ENCODE measurements at regions not wholly inside any gene's neighbourhood (a gene's known extent, or its start where the extent isn't known, plus 50 kb on each side); places are given as distances from the start of the nearest gene placed in this dataset.

DNA sequence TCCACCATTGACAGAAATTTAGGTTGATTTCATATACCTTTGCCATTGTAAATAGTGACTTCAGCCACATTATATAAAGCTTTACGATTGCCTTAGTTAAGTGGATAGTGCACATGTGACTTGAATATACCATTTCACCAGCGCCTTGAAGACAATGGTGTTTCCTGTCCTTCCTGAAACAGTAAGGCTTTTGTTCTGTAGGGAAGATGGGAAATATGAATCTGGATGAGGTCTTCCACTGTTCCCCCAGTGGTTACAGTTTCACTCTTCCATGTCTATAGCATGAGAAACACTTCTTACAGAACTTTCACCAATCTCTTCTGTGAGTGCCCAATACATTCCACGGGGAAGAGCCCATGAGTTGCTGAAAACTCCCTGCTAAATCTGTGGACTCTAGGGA lies 240.5 kb downstream of the TRIB2 start:
- DNase-seq (ENCODE audit: extremely low spot score, insufficient read length, low read depth) (no peak), FAIRE-seq (no peak)

DNA sequence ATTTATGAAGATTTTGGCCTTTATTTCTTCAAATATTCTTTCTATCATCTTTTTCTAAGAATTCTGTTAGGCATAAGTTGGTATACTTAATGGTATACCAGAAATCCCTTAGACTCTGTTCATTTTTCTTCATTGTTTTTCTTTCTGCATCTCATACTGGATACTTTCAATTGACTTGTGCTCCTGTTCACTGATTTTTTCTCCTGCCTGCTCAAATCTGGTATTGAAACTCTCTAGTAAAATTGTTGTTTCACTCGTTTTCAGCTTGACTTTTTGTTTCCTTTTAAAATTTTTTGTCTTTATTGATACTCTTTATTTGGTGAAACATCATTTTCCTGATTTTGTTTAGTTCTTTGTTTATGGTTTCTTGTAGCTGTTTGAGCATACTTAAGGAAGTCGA lies 243.2 kb downstream of the TRIB2 start:
- DNase-seq (ENCODE audit: extremely low spot score, insufficient read length, low read depth) (no peak), FAIRE-seq (no peak)

DNA sequence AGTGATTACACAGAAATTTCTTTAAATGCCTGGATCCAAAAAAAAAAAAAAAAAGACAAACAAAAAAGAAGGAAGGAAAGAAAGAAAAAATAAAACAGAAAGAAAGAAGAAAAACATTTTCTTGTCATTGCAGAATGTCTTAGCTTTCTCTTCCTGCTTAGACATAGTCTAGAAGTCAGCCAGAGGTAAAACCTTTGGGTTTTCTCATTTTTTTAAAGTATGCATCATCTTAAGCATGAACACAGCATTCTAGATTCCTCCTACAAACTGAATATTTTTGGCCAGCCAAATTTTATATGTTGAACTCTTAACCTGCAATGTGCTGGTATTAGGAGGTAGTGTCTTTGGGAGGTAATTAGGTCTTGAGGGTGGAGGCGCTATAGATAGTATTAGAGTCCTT lies 243.9 kb downstream of the TRIB2 start:
- no peak for DNase-seq (ENCODE audit: extremely low spot score, insufficient read length, low read depth)
- FAIRE-seq = no peak

DNA sequence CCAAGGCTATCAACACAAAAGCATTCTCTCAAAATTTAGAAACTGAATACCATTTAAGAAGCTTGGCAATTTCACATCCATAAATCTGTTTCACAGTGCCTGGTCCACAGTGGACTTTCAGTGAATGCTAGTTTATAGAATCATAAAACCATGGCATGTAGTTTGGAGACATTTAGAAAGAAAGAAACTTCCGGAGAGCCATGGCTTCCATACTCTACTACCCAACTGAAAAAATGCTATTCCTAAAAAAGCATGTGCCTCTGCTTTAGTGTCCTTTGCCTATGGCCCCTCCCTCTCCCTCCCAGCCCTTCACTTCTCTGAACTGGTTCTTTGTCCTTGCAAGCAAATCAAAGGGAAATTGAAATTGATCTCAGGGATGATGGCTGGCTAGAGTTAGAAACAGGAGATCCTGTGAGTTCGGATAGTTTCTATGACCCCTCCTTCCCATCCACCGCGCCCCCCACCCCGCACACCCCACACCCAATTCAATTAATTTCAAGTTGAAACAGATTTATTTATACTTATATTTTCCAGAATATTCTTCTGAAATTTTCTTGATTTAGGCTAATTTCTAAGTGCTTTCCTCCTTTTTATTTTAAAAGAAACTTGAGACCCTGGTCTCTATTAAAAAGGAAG lies 248.3 kb downstream of the TRIB2 start:
- FAIRE-seq (no peak), DNase-seq (ENCODE audit: extremely low spot score, insufficient read length, low read depth) (no peak)

DNA sequence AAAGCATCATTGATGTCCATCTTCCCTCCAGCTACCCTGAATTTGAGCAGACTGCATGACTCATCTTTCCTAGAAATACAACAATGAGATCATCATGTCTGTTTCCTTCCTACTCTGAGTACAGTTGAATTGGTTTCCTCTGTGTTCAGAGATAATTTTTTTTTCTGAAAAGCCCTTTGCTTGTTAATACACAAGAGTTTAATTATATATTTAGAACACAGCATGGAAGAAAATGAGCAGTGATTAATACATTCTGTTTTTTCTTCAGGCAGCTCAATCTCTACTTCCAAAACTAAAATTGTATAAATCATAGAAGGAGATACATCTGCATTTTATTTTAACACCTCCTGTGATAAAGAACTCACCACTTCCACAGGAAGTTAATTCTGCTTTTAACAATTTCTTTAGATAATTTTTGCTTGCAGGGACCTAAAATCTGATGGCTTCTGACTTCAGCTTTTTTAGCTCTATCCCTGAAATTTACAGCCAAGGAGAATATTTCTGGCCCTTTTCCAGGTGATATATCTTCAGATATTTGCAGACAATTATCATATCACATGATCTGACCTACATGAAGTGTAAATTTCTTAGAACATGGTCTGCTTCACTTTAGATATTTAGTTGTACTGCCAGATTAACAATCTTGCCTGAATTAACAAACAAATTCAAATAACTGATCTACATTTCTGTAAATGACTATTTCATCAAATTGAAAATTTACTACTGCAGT lies 249.0 kb downstream of the TRIB2 start:
- DNase-seq (ENCODE audit: extremely low spot score, insufficient read length, low read depth) (no peak), FAIRE-seq (no peak)

DNA sequence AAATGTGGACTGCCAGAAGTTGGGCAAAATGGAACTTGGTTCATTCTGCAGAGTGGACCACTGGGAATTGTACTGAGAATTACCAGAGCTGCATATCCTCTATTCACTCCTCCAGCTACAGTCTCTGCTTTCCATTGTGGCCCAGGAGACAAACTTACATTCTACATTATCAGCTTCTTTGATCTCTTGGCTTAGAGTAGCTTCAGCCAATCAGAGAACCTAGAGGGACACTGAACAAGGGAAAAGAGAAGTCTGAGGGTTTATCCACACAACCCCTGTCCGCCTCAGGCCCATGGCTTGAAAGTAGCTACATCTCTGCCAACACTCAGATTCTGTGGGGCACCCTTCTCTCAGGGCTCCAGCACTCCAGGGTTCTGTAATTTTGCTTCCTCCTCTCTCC lies 251.1 kb downstream of the TRIB2 start:
- FAIRE-seq (no peak), DNase-seq (ENCODE audit: extremely low spot score, insufficient read length, low read depth) (no peak)

DNA sequence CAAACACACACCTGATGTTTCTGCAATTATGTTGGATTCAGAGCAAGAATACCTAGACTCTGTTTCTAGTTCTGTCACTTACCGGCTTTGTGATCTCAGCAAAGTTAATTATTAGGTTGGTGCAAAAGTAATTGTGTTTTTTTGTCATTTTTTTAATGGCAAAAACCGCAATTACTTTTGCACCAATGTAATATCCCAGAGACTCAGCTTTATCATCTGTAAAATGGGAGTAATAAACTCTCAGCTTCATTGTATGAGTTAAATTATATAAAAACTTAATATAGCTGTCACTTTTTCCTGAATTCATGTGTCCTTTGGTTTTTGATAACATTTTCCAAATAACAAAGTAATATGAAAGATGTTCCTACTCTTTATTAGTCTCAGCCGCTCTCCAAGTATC lies 251.7 kb downstream of the TRIB2 start:
- no peak for FAIRE-seq
- DNase-seq (ENCODE audit: extremely low spot score, insufficient read length, low read depth) = no peak

DNA sequence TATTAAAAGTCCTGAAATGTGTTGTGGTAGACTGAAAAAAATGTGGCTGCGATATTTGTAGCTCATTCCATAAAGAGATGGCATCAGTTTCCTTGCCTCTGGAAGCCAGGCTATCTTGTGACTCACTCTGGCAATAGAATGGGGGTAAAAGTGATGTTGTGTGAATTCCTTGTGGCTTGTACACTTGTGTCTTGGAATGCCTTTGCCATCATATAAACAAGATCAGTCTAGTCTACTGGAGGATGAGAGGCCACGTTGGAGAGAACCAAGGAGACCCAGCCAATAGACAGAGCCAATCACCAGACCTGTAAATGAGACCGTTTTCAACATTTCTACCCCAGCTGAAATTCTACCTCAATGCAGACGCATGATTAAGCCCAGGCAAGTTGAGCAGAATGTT lies 254.1 kb downstream of the TRIB2 start:
- FAIRE-seq = no peak
- DNase-seq (ENCODE audit: extremely low spot score, insufficient read length, low read depth) = no peak

DNA sequence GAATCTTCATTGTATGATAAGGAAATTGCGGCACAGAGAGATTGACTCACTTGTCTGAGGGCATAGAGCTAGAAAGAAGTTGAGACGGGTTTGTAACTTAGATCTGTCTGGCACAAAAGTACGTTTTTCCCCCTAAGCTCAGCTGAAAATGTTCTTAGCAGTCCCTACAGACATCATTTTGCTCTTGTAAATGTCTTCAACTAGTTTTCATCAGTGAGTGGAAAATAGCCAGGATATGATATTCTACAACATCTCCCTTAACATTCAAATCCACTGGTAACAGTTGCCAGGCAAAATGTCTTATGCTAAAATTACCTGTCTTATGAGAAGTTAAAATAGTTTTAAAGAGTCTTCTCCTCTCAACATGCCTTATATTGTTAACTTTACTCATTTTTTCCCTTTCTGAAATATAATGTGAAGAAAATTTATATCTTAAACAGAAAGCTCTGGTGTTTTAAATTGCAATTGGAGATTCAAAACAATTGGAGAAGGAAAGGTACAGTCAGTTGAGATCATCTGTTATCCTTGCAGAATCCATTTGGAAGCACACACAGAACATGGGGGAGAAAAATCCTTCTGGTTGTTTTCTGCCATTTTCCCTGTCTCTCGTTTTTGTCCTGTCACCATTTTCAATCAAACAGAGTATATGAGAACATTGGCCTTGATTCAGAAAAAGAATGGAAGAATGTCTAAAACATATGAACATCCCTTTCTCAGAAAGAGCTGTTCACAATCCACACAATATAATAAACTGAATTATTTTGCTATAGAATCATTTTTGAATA lies 255.0 kb downstream of the TRIB2 start:
- DNase-seq (ENCODE audit: extremely low spot score, insufficient read length, low read depth) = no peak
- no peak for FAIRE-seq

DNA sequence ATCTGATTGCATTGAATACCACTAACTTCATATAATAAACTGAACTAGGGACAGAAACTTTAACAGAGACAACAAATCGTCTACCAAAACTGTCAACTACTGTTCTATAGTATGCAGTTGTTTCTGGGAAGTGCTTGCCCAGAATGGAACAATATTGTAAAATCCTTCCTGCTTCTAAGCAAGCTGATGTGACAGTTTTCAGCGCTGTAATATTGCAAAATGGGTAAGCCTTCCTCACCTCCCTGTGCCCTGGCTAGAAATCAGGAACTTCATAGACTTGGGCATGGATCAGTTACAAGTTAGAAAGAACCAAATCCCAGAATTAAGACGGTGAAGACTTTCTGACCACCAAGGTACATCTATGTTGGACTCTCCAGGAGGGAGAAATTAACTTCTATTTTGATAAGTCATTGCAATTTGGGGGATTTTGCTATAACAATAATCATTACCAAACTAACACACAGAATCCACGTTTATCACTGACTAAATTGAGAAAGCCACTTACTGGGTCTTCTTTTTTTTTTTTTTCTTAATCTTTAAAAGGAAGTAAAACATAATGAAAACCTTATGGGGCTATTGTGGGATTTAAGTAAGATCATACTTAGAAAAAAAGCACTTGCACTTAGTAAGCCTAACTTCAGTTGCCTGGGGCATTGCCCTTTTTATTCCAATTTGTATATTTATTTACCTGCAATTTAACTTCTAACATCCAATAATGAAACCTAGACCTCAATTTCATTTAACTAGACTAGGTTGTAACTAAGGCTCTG lies 261.5 kb downstream of the TRIB2 start:
- FAIRE-seq = no peak
- no peak for DNase-seq (ENCODE audit: extremely low spot score, insufficient read length, low read depth)

DNA sequence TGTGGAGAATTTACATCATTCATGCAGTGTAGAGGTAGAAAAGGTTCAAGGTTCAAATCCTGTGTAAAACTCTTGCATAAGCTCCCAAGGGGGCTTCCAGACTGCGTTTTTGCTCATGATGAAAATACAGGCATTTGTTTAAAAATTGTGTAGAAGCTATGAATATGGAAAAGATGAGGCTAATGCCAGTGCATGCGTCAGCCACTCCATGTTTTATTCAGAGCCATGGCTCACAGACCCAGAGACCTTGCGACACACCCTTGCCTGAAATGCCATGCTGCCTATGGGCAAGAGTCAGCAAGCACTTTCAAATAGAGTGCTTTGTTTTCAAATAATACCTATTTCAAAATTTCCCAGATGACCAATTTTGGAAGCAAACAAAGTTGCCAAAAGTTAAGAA lies 262.3 kb downstream of the TRIB2 start:
- FAIRE-seq = no peak
- no peak for DNase-seq (ENCODE audit: extremely low spot score, insufficient read length, low read depth)

DNA sequence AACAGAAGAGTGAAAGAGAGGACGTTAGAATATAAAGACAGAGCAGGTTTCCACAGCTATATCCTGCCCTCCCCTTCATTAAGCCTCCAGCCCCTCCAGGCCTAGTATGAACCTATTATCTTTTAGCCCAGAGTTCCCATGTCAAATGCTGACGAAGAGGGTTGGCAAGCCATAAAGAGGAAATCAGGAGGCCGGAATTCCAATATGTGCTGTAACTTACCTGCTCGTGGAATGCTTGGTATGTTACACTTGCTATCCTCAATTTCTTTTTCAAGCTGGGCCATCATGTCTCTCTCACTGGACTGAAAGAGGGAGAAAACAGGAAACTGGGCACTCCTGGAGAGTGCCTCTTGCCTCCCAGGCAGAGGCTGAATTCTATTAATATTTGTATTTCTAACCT lies 264.1 kb downstream of the TRIB2 start:
- DNase-seq (ENCODE audit: extremely low spot score, insufficient read length, low read depth) (no peak), FAIRE-seq (no peak)

DNA sequence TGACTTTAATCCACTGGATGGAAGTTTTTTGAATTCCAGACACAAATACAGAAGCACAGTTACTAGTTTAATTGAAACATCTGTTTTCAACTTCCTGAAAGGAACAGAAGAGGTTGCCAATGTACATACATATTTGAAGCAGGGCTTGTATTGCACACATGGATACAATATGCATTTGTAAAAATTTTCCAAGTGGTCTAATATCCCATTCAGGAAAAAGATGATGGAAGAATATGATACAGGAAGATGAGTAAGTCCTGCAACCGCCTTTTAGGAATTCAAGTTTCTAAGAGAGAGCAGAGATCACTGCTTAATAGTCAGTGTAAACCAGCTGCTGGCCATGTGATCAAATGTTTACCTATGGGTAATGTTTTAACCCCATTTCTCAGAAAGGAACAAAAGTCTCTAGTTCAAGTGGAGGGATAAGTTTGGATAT lies 265.4 kb downstream of the TRIB2 start:
- DNase-seq (ENCODE audit: extremely low spot score, insufficient read length, low read depth) = no peak

DNA sequence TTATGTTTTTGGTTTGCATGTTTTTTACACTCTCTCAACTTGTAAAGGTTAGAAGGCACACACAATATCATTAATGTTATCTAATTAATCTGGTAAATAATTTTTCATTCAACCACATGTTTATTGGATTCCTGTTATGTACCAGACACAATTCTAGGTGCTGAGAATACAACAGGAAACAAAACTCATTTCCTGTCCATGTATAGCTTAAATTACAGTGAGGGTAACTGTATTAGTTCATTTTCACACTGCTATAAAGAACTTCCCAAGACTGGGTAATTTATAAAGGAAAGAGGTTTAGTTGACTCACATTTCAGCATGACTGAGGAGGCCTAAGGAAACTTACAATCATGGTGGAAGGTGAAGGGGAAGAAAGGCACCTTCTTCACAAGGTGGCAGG lies 270.5 kb downstream of the TRIB2 start:
- no peak for DNase-seq (ENCODE audit: extremely low spot score, insufficient read length, low read depth)
- FAIRE-seq = no peak

More for the DNA sequence above, 265.4 kb downstream of the TRIB2 start:
- no peak for FAIRE-seq

DNA sequence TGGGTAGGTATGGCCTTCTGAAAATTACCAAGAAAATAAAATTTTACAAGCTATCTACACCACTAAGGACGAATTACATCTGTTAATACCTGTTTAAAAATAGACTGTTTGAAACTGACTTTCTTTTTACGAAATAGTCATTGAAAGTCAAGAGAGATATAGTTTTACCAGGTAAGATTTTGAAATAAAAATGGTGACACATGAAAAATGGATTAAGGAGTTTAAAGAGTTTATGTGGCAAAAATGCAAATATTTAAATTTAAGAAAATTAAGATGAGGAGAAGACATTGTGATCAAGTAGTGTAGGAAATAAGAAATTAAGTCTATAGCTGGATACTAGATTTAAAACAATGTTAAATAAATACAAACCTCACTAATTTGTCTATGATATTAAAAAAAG lies 271.5 kb downstream of the TRIB2 start:
- FAIRE-seq = no peak
- no peak for DNase-seq (ENCODE audit: extremely low spot score, insufficient read length, low read depth)

DNA sequence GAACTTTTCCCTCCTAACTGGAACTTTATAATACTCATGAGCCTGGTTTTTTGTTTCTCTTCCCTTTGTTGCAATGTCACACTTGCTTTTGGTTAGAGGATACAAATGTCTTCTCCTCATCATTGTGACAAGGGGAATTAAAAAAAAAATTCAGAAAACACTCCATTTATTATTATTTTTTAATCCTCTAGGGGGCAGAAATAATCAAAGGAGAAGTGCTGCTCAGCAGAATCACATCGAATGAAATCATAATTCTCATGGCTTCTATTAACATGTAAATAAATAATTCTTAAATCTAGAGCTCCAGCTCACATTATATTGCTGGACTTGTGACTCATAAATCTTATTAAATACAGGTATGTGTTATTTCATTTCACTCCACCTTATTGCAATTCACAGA lies 273.8 kb downstream of the TRIB2 start:
- DNase-seq (ENCODE audit: extremely low spot score, insufficient read length, low read depth) = no peak

DNA sequence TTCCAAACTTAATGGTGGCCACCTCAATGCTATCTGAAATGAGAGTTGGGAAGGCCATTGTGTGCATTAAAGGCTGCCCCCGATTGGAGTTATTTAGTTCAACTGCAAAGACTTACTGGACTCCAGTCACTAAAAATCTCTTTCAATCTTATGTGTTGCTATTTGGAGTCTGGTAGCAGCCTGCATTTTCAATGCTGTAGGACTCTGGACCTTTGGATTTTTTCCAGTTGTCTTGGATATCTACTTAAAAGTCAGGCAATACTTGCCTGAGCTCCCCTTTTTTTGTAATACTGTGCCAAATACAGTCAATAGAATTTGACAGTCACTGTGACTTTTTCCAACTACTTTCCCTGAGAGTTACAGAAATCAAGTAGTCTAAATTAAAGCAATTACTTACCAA lies 281.9 kb downstream of the TRIB2 start:
- DNase-seq (ENCODE audit: extremely low spot score, insufficient read length, low read depth) (no peak), FAIRE-seq (no peak)

More for the DNA sequence above, 273.8 kb downstream of the TRIB2 start:
- FAIRE-seq = no peak

DNA sequence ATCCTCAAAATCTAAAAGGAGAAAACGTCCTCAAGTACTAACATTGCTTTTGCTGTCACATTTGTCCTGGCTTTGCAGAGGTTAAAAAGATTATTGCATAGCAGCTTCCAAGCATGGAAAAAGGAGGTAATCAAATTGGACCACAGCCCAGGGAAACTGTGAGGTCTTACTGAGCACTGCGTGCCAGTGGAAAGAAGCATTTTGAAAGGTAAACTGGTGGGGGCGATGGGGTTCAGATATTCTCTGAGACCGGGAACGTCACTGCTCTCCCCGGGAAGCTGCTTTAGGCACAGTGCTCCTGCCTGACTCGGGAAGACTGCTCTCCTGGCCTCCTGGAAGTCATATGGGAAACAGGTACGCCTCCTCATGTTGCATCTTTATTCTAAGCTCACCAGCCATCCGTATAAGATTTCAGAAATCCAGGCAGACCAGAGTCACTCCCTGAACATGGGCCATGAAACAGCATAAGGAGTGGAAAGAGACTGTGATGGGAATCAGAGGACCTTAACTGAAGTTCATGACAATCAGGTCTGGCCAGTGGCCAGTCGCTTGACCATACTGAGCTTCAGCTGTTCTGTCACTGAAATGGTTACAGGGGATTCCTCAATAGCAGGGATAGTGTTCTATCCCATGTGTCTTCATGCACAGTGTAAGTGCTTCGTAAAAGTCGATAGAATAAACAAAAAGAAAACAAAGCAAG lies 284.1 kb downstream of the TRIB2 start:
- FAIRE-seq (no peak), DNase-seq (ENCODE audit: extremely low spot score, insufficient read length, low read depth) (no peak)

DNA sequence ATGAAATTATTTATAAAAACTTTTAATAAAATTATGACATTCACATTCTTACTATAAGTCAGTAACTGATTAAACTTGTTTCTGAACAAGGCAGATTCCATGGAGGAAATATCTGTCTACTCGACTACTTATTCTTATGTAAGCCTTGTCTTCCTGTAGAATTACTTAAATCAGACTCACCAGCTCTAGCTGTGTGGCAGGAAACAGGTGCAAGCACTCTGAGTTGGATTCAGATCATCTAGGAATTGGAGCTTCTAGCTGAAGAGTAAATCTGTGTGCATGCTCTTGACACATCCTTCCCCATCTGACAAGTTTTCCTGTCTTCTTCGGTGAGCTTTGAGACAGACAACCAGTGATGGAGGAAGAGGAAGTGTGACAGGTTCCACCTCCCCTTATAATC lies 284.7 kb downstream of the TRIB2 start:
- FAIRE-seq (no peak), DNase-seq (ENCODE audit: extremely low spot score, insufficient read length, low read depth) (no peak)

Measured in GM18507 (cell line).